WERI-Rb-1 (cell line): ENCODE measurements at regions not wholly inside any gene's neighbourhood (a gene's known extent, or its start where the extent isn't known, plus 50 kb on each side); places are given as distances from the start of the nearest gene placed in this dataset.

Experiments used
- DNase-seq: peaks from one replicate; pipeline ENCODE4 v3.0.0-alpha.2; 2020
- H3K27ac ChIP-seq: fragments of 250-450 bp; sonication (Bioruptor Pico); 2 replicates; pipeline ENCODE4 v1.5.1; 2020; ENCODE audit warnings: mild to moderate bottlenecking, moderate library complexity
- H3K27me3 ChIP-seq: fragments of 250-450 bp; sonication (Bioruptor Pico); 2 replicates; pipeline ENCODE4 v1.5.1; 2021; ENCODE audit warnings: mild to moderate bottlenecking, low read depth, moderate library complexity; ENCODE audit not compliant: insufficient read depth, severe bottlenecking
- H3K36me3 ChIP-seq: fragments of 250-450 bp; sonication (Bioruptor Pico); 2 replicates; pipeline ENCODE4 v1.5.1; 2020; ENCODE audit warnings: mild to moderate bottlenecking, moderate library complexity
- H3K4me3 ChIP-seq: 2 replicates; pipeline ENCODE4 v1.5.1; 2011; ENCODE audit warnings: low read depth, mild to moderate bottlenecking, control low read depth, low read length
- H3K9me3 ChIP-seq: fragments of 250-450 bp; sonication (Bioruptor Pico); 2 replicates; pipeline ENCODE4 v1.5.1; 2021; ENCODE audit warnings: mild to moderate bottlenecking, moderate library complexity; ENCODE audit not compliant: severe bottlenecking
- TF ChIP-seq, protein P1 (sequence below): IDR thresholded peaks from 2 replicates; pipeline ENCODE4 v1.5.1; 2011; ENCODE audit warnings: low read depth, mild to moderate bottlenecking, control low read depth, inconsistent platforms, low read length

GRCh38 chr7:130838738-130839137 is 104.7 kb upstream of the KLF14 start:
- no peaks in the 10 kb centered on the region for H3K9me3 ChIP-seq
- H3K4me3 ChIP-seq, result no peak overlapping the region
- H3K27me3 ChIP-seq, result no peaks in the 10 kb centered on the region
- H3K36me3 ChIP-seq, result no peaks in the 10 kb centered on the region
- TF ChIP-seq, protein P1, sequence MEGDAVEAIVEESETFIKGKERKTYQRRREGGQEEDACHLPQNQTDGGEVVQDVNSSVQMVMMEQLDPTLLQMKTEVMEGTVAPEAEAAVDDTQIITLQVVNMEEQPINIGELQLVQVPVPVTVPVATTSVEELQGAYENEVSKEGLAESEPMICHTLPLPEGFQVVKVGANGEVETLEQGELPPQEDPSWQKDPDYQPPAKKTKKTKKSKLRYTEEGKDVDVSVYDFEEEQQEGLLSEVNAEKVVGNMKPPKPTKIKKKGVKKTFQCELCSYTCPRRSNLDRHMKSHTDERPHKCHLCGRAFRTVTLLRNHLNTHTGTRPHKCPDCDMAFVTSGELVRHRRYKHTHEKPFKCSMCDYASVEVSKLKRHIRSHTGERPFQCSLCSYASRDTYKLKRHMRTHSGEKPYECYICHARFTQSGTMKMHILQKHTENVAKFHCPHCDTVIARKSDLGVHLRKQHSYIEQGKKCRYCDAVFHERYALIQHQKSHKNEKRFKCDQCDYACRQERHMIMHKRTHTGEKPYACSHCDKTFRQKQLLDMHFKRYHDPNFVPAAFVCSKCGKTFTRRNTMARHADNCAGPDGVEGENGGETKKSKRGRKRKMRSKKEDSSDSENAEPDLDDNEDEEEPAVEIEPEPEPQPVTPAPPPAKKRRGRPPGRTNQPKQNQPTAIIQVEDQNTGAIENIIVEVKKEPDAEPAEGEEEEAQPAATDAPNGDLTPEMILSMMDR, result no peak
- no peak overlapping the region for H3K27ac ChIP-seq
- DNase-seq, result no peak

DNA sequence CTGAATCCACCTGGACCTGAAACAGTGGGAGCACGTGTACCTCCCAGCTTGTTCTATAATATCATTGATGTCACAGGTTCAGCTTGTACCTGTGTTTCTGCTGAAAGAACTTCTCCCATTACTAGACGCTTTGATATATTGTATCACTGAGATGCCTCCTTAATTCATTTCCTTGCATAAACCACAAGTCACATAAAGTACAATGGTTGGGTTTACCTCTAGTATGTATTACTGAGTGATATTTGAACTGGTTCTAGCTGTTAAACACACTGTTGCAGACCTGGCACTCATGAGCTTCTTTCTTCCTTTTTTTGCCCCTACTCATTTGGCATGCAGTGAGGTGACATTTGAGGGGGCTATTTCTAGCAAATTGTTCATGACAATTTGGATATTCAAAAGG is 106.6 kb upstream of the KLF14 start:
- TF ChIP-seq, protein P1, result no peak
- Histone ChIP-seq H3K36me3 (no peaks in the 10 kb centered on the region), H3K4me3 (no peak overlapping the region), H3K27ac (no peak overlapping the region), H3K27me3 (no peaks in the 10 kb centered on the region), H3K9me3 (no peaks in the 10 kb centered on the region)
- no peak for DNase-seq

GRCh38 chr7:130841416-130841815 is 107.4 kb upstream of the KLF14 start:
- Histone ChIP-seq H3K27me3 (no peaks in the 10 kb centered on the region), H3K36me3 (no peaks in the 10 kb centered on the region), H3K4me3 (no peak overlapping the region), H3K9me3 (no peaks in the 10 kb centered on the region), H3K27ac (no peak overlapping the region)
- DNase-seq, result no peak
- TF ChIP-seq, protein P1, result no peak

DNA sequence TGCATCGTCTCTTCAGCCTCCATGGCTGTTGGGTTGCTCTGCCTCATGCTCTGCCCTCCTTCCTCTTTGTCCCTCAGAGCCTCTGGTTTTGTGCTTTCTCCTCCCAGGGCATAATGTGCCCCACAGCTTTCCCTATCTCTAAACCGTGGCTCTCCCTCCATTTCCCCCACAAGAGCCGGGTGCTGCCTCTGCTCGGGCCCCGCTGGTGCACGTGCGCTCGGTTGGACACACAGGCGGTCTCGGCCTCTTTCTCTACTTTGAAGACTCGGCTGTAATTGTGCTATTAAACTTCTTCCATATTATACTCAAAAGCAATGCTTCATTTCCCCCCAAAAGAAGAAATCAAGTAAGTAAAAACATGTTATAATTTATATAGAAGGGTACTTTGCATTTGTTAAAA is 109.7 kb upstream of the KLF14 start:
- no peaks in the 10 kb centered on the region for H3K36me3 ChIP-seq
- no peaks in the 10 kb centered on the region for H3K27me3 ChIP-seq
- DNase-seq, result no peak
- H3K27ac ChIP-seq, result no peak overlapping the region
- TF ChIP-seq, protein P1, result no peak
- no peak overlapping the region for H3K4me3 ChIP-seq
- no peaks in the 10 kb centered on the region for H3K9me3 ChIP-seq

GRCh38 chr7:130844811-130845580 is 111.0 kb upstream of the KLF14 start:
- no peak for DNase-seq

More at GRCh38 chr7:130844811-130845580, 111.0 kb upstream of the KLF14 start:
- no peaks in the 10 kb centered on the region for H3K27me3 ChIP-seq
- no peak overlapping the region for H3K4me3 ChIP-seq
- H3K9me3 ChIP-seq, result no peaks in the 10 kb centered on the region
- TF ChIP-seq, protein P1, result no peak
- no peaks in the 10 kb centered on the region for H3K36me3 ChIP-seq
- no peak overlapping the region for H3K27ac ChIP-seq
